ENCODE measurements at regions not wholly inside any gene's neighbourhood (a gene's known extent, or its start where the extent isn't known, plus 50 kb on each side); places are given as distances from the start of the nearest gene placed in this dataset.
"Not testable (repeated sequence)": the region's sequence is repeated elsewhere in the genome, so short reads cannot be mapped to it uniquely, and the experiment has no call there.

- no peak for DNase-seq
These were observed 2612.9 kb downstream of the PCDH9 start for GRCh38 chr13:64617231-64617630.

DNA sequence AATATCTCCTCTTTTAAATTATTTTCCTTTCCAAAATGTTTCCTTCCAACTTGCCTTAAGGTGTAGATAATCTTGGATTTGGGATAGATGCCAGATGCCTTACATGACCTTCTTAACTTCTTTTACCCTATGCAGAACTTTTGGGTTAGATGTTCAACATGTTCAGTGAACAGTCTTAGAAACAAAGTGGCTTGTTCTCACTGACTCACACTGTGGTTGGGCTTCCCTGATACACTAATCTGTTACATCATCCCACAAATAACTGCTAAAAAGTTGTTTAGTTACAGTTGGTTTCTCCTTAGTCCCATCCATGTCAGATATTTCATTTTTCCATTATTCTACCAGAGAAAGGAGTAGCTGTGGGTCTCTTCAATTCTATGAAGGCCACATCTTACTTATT is 2638.2 kb downstream of the PCDH9 start:
- DNase-seq, result no peak

- DNase-seq, result no peak
These were observed 2650.8 kb downstream of the PCDH9 start for GRCh38 chr13:64579331-64579730.

DNA sequence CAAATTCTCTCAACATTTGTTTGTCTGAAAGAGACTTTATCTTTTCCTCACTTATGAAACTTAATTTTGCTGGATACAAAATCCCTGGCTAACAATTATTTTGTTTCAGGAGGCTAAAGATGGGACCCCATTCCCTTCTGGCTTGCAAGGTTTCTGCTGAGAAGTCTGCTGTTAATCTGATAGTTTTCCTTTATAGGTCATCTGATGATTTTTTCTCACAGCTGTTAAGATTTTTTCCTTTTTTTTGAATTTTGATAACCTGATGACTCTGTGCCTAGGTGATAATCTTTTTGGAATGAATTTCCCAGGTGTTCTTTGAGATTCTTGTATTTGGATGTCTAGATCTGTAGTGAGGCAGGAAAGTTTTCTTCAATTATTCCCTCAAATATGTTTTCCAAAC is 2661.4 kb downstream of the PCDH9 start:
- DNase-seq, result no peak

DNA sequence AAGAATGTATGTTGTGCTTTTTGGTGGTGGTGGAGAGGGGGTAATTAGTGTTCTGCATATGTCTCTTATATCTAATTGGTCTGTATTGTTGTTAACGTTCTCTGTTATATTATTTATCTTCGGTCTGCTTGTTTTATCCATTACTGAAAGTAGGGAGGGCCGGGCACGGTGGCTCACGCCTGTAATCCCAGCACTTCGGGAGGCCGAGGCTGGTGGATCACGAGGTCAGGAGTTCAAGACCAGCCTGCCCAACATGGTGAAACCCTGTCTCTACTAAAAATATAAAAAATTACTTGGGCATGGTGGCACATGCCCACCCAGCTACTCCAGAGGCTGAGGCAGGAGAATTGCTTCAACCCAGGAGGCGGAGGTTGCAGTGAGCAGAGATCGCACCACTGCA is 2672.1 kb downstream of the PCDH9 start:
- not testable (repeated sequence) for DNase-seq

GRCh38 chr13:64556376-64556775 is 2673.8 kb downstream of the PCDH9 start:
- no peak for DNase-seq

DNA sequence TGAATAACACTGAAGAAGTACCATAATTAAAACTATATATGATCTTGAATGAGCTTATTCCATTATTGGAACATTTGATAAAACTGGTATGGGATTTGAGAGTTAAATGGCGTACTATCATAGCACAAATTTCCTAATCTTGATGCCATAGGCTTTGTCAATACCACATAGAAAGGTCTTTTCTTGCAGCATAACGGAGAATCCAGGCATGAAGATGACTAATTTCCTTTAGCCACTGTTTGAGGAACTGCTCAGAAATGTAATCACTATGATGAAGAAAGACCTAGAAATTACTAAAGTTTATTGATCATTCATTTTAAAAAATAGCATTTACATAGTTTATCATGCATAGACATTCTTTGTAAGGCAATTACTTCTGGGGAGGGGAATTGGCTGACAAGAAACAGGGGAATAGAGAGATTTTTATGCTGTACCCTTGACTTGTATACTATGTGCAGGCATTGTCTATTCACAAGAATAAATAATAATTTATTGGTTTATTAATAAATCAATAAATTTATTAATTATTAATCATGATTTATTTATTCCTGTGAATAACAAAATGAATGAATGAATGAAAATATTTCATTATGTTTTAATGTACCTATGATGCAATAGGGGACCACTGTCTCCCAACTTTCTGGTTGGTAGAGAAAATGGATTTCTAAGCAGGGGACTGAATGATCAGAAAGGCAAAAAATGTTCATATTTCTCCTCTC is 2676.6 kb downstream of the PCDH9 start:
- DNase-seq, result no peak

DNA sequence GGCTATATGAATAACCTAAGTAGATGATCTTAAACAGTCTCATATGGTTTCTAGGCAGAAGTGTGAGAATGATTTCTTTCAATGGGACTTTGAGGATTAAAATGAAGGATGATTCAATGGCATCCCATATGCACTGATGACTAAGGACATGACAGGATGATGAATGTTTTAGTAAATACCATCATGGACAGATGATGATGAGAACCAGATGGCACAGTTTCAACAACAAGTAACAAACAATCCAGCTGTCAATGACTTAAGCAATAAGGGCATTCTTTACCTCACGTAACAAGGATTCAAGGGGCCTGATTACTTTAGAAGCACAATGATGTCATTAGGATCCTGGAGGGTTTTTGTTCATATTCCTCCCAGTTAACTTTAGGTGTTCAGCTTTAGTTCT is 2678.4 kb downstream of the PCDH9 start:
- DNase-seq, result peak; percentile 85

GRCh38 chr13:64546371-64546770 is 2683.8 kb downstream of the PCDH9 start:
- no peak for DNase-seq

GRCh38 chr13:64540976-64541375 is 2689.2 kb downstream of the PCDH9 start:
- no peak for DNase-seq

GRCh38 chr13:64540468-64540867 is 2689.7 kb downstream of the PCDH9 start:
- DNase-seq, result no peak

GRCh38 chr13:64538711-64539110 is 2691.4 kb downstream of the PCDH9 start:
- DNase-seq, result no peak

DNA sequence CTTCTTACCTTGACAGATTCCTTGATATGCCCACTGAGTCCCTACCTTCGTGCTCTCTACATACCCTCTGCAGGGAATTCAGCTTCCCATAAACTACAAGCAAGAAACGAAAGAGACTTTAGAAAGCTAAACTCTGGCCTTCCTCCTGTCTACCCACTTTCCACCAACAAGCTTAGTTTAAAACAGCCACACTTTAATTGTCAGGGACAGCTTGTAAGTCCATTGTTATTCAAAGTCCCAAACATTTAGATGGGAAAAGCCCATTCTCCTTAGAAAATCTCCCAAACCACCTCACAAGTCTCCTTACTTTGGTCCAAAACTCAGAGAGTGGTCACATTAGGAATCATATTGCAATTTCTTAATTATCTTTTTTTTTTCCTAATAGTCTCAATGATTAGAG is 2695.8 kb downstream of the PCDH9 start:
- DNase-seq, result no peak

GRCh38 chr13:64531400-64531799 is 2698.7 kb downstream of the PCDH9 start:
- no peak for DNase-seq

GRCh38 chr13:64529874-64530485 is 2700.2 kb downstream of the PCDH9 start:
- no peak for DNase-seq

DNA sequence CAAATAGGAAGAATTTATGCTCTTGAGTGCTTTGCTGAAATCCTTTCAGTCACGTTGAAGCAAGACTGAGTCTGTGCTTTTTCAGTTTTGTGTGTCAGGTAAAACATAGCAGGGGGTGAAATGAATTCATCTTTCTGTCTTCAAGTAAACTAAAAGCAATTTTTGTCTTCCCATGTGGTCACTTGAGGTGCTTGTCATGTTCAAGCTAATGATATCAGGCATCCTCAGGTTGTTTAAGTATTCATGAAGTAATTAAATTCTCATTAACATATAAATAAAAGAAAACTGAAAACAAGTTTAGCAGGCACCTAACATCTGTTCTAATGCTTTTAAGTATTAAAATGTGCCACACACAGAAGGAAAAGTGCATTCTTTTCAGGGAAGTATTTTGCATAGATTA is 2701.3 kb downstream of the PCDH9 start:
- no peak for DNase-seq

- DNase-seq, result no peak
These were observed 2702.6 kb downstream of the PCDH9 start for GRCh38 chr13:64527561-64527960.

DNA sequence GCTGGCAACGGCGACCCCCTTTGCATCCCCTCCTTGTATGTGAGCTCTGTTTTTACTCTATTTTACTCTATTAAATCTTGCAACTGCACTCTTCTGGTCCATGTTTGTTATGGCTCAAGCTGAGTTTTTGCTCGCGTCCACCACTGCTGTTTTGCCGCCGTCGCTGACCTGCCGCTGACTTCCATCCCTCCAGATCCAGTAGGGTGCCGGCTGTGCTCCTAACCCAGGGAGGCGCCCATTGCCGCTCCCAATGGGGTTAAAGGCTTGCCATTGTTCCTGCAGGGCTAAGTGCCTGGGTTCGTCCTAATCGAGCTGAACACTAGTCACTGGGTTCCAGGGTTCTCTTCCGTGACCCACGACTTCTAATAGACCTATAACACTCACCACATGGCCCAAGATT is 2704.4 kb downstream of the PCDH9 start:
- DNase-seq, result no peak

- DNase-seq, result no peak
These were observed 2719.4 kb downstream of the PCDH9 start for GRCh38 chr13:64510747-64511146.

GRCh38 chr13:64506246-64506645 is 2723.9 kb downstream of the PCDH9 start:
- DNase-seq, result no peak

- DNase-seq, result no peak
These were observed 2724.7 kb downstream of the PCDH9 start for GRCh38 chr13:64505336-64505910.

DNA sequence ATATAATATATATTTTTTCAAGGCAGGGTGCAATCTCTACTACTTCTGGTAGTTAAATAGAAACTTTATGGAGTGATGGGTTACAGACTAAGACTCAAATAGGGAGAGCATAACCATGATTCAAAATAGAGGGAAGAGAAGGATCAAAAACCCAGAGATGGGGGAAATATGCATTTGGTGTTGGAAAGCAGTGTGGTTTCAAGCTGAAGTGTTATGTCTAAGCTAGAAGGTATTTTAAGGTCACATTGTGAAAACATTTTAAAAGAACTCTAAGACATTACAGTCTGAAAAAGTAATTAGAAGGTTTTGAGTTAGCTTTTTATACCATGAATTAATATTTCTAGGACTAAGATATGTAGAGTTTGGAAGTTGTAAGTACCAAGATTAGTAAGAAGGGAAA is 2741.4 kb downstream of the PCDH9 start:
- DNase-seq, result no peak

DNA sequence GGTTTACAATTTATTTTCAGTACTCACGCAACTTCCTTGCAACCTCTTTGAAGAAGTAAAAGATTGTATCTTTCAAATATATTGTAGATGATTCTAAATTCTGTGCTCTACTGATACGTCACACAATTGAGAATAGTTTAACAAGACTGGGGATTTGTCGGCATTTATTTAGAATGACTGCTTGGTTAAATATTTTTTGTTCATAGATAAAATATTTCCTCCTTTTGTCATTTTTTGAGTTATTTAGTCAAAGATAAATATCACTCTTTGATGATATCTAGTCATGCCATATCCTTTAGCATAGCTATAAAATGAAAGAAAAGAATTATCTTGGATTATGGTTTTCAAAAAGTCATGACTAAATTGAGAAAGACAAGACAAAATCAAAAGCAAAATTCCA is 2747.8 kb downstream of the PCDH9 start:
- no peak for DNase-seq

DNA sequence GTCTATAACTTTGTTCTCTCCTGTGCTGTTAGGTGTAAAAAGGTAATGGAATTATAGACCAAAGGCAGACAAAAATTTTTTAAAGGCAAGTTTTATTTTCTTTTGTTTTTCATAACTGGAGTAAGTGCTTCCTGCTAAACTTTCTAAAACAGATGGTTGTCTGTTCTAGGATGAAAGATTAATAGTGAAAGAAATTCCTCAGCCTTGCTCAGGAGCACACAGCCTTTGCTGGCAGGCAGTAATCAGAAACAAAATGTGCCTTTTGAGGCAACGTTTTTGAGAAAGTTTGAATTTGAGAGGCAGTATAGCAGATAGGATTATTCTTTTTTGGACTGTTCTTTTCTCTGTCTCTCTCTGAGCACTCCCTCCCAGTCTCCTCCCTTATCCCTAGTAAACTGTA is 2749.5 kb downstream of the PCDH9 start:
- no peak for DNase-seq

GRCh38 chr13:64480211-64480610 is 2749.9 kb downstream of the PCDH9 start:
- no peak for DNase-seq

Measured in NCI-H524 treated with DMSO at 0.1 percent for 48 hours (cell line).